ENCODE measurements at regions not wholly inside any gene's neighbourhood (a gene's known extent, or its start where the extent isn't known, plus 50 kb on each side); places are given as distances from the start of the nearest gene placed in this dataset.

DNA sequence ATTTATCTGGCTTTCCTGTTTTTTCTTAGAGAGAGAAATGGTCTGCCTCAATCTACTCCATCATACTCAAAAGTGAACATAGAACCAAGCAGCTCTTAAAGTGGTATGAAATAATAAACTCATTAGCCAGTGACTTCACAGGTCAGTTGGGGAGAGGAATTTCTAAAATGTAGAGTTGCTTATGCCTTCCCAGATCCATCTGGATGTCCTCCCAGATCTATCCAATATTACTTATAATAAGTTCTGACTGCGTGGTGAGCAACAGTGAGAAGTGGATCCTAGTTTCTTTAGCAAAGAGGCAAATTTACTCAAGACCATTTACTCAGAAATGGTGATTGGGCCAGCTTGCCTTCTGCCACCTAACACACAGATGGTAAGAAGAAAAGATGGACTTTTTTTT, 748.0 kb downstream of the PCDH18 start:
- TF ChIP-seq, protein P1, sequence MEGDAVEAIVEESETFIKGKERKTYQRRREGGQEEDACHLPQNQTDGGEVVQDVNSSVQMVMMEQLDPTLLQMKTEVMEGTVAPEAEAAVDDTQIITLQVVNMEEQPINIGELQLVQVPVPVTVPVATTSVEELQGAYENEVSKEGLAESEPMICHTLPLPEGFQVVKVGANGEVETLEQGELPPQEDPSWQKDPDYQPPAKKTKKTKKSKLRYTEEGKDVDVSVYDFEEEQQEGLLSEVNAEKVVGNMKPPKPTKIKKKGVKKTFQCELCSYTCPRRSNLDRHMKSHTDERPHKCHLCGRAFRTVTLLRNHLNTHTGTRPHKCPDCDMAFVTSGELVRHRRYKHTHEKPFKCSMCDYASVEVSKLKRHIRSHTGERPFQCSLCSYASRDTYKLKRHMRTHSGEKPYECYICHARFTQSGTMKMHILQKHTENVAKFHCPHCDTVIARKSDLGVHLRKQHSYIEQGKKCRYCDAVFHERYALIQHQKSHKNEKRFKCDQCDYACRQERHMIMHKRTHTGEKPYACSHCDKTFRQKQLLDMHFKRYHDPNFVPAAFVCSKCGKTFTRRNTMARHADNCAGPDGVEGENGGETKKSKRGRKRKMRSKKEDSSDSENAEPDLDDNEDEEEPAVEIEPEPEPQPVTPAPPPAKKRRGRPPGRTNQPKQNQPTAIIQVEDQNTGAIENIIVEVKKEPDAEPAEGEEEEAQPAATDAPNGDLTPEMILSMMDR (IDR thresholded peaks at IDR 0.05): no peak
- no peak for TF ChIP-seq EZH2 (IDR thresholded peaks at IDR 0.05; ENCODE audit: borderline replicate concordance, insufficient read depth, low read depth, low read length, poor library complexity, severe bottlenecking)
